ENCODE measurements at regions not wholly inside any gene's neighbourhood (a gene's known extent, or its start where the extent isn't known, plus 50 kb on each side); places are given as distances from the start of the nearest gene placed in this dataset.

- Histone ChIP-seq H3K36me3 (no peaks in the 10 kb centered on the region), H3K4me3 (no peak overlapping the region), H3K27me3 (no peaks in the 10 kb centered on the region), H3K4me1 (no peaks in the 10 kb centered on the region), H3K9me3 (no peaks in the 10 kb centered on the region), H3K27ac (no peak overlapping the region)
- intact Hi-C loops (cut with DNase I): no loop called here
- TF ChIP-seq CTCF (IDR thresholded peaks at IDR 0.05): no peak
- TF ChIP-seq POLR2AphosphoS5 (IDR thresholded peaks at IDR 0.05; ENCODE audit: insufficient read depth in 1 of 2, low read depth in 1 of 2): no peak
- no peak for TF ChIP-seq POLR2A (IDR thresholded peaks at IDR 0.05)
- no peak for DNase-seq (ENCODE audit: extremely low spot score in 2 of 2)
Measured at GRCh38 chr6:9522101-9522500, 892.8 kb downstream of the TFAP2A start.

GRCh38 chr6:9521152-9521530 is 893.7 kb downstream of the TFAP2A start:
- no peaks in the 10 kb centered on the region for H3K4me1 ChIP-seq
- intact Hi-C loops (cut with DNase I): no loop called here
- H3K36me3 ChIP-seq: no peaks in the 10 kb centered on the region
- no peaks in the 10 kb centered on the region for H3K27me3 ChIP-seq
- no peak overlapping the region for H3K4me3 ChIP-seq
- no peaks in the 10 kb centered on the region for H3K9me3 ChIP-seq
- no peak for TF ChIP-seq POLR2AphosphoS5 (IDR thresholded peaks at IDR 0.05; ENCODE audit: insufficient read depth in 1 of 2, low read depth in 1 of 2)
- TF ChIP-seq CTCF (IDR thresholded peaks at IDR 0.05): no peak
- TF ChIP-seq POLR2A (IDR thresholded peaks at IDR 0.05): no peak
- DNase-seq (ENCODE audit: extremely low spot score in 2 of 2): no peak
- H3K27ac ChIP-seq: no peak overlapping the region

- TF ChIP-seq CTCF (IDR thresholded peaks at IDR 0.05) (no peak), POLR2A (IDR thresholded peaks at IDR 0.05) (no peak), POLR2AphosphoS5 (IDR thresholded peaks at IDR 0.05; ENCODE audit: insufficient read depth in 1 of 2, low read depth in 1 of 2) (no peak)
- intact Hi-C loops (cut with DNase I): no loop called here
Measured at GRCh38 chr6:9520417-9521151, 894.3 kb downstream of the TFAP2A start.

GRCh38 chr6:9518431-9518830 is 896.4 kb downstream of the TFAP2A start:
- no peaks in the 10 kb centered on the region for H3K27me3 ChIP-seq
- H3K36me3 ChIP-seq: no peaks in the 10 kb centered on the region
- no peaks in the 10 kb centered on the region for H3K4me1 ChIP-seq
- intact Hi-C loops (cut with DNase I): no loop called here
- H3K4me3 ChIP-seq: no peak overlapping the region
- no peak for DNase-seq (ENCODE audit: extremely low spot score in 2 of 2)
- TF ChIP-seq POLR2AphosphoS5 (IDR thresholded peaks at IDR 0.05; ENCODE audit: insufficient read depth in 1 of 2, low read depth in 1 of 2) (no peak), POLR2A (IDR thresholded peaks at IDR 0.05) (no peak), CTCF (IDR thresholded peaks at IDR 0.05) (no peak)
- no peaks in the 10 kb centered on the region for H3K9me3 ChIP-seq
- H3K27ac ChIP-seq: no peak overlapping the region

More at GRCh38 chr6:9520417-9521151, 894.3 kb downstream of the TFAP2A start:
- Histone ChIP-seq H3K27ac (no peak overlapping the region), H3K27me3 (no peaks in the 10 kb centered on the region), H3K4me1 (no peaks in the 10 kb centered on the region), H3K9me3 (no peaks in the 10 kb centered on the region), H3K36me3 (no peaks in the 10 kb centered on the region), H3K4me3 (no peak overlapping the region)
- DNase-seq (ENCODE audit: extremely low spot score in 2 of 2): no peak

- Histone ChIP-seq H3K4me1 (no peaks in the 10 kb centered on the region), H3K4me3 (no peak overlapping the region), H3K27me3 (no peaks in the 10 kb centered on the region), H3K36me3 (no peaks in the 10 kb centered on the region), H3K9me3 (no peaks in the 10 kb centered on the region), H3K27ac (no peak overlapping the region)
- intact Hi-C loops (cut with DNase I): no loop called here
- DNase-seq (ENCODE audit: extremely low spot score in 2 of 2): no peak
- no peak for TF ChIP-seq POLR2A (IDR thresholded peaks at IDR 0.05)
Measured at GRCh38 chr6:9517806-9518205, 897.1 kb downstream of the TFAP2A start.

Measured in vagina (tissue), 2 donors.